GM18505 (cell line): ENCODE measurements at regions not wholly inside any gene's neighbourhood (a gene's known extent, or its start where the extent isn't known, plus 50 kb on each side); places are given as distances from the start of the nearest gene placed in this dataset.

Source experiments
- ATAC-seq: cut with Tn5 transposase; IDR thresholded peaks from one replicate; pipeline ENCODE4 v1.9.1; 2021; ENCODE audit not compliant: unreplicated experiment
- POLR2A ChIP-seq: IDR thresholded peaks from 4 replicates; pipeline ENCODE4 v1.6.1; 2011; ENCODE audit warnings: borderline replicate concordance; ENCODE audit not compliant: insufficient read depth, insufficient read length; ENCODE audit errors: extremely low read depth

DNA sequence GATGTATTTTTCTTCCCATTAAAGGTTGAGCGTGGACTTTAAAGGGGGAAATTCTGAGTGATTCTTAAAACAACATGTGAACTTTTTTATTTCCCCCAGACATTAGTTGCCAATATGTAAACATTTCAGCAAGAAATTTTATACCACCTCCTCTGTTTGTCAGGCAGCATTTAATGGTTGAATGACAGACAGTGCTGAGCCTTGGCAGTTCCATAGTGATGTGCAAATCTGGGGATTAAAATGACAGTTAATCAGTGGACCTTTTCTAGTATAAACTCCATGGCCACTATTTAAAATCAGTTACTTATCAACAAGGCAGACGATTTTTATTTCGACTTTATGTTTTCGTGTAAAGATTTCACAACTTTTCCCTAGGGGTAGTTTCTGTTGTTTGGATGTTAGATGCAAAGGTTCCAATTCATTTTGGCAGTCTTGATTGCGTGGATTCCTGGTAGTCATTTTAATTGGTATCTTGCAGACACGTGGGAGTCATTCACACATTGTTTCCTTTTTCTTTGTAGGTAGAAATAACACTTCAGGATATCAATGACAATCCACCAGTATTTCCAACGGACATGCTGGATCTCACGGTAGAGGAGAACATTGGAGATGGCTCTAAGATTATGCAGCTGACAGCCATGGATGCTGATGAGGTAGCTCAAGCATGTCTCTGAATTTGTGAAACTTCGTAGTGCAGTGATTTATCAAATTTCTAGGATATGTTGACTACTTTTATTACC, 83.7 kb downstream of the FAT4 start:
- TF ChIP-seq POLR2A: no peak
- no peak for ATAC-seq

DNA sequence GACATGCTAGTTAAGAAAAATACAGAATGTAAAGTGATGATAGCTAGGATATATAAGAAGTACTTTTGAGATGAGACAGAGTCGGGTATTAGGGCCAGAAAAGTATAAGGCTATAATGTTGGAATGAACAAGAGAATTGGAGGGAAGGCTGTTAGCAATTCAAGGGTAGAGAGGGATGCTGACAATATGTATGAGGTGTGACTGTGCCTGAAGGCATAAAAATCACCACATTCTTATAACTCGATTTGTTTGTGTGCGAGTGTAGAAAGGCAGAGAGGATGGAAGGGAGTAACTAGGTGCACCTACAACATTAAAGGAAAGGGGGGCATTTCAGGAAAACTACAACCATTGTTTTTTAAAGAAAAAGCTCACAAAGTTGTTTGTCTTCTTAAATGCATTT, 86.0 kb downstream of the FAT4 start:
- no peak for ATAC-seq

DNA sequence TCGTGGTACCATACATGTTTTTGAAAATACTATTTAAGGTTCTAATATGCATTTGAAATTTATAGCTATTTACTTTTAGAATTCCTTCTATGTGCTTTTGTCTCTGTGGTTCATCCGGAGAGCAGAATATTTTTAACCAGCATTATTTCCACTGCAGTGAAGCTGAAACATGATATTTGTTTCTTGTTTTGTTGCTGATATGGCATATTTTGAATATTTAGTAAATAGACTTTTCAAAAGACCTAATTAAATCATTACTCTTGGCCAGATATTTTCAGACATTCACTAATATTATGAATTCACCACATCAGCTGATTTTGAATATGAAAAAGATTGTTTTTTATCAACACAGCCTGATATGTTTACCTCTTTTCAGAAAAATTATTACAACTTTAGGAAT, 87.0 kb downstream of the FAT4 start:
- ATAC-seq: no peak
- TF ChIP-seq POLR2A: no peak

More for the DNA sequence above, 86.0 kb downstream of the FAT4 start:
- no peak for TF ChIP-seq POLR2A

DNA sequence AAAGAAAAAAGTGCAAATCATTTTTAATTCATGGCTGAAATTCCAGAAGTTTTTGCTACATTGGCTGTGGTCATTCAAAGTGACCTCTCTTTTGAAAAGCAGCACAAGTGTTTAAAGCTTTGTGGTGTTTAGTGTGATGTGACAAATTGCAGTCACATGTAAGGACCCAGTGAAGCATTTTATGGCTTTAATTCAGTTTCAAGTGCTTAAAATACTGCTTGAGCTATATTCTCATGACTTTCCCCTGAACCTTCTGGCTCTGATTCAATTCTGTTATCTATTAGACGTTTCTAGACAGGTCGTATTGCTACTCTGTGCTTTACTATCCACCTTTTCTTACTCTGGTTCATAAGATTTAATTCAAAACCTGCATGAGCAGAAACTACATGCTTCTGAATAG, 105.8 kb downstream of the FAT4 start:
- no peak for ATAC-seq
- TF ChIP-seq POLR2A: no peak

DNA sequence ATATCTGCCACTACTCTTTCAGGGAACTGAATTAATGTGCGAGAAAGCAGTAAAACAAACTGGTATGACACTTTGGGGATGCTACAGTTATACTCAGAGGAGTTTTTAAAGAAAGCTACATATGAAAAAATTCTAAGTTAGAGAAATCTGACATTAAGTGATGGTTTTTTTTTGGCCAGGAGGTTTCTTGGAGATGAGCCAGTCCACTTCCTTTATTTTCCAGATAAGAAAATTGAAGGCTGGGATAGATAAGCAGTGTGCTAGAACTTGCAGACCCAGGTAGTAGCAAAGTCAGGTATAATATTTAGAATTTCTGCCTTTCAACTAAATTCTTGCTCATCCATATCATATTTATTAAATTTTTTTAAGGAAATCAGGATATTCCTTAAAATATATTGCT, 106.8 kb downstream of the FAT4 start:
- ATAC-seq: no peak
- TF ChIP-seq POLR2A: no peak

DNA sequence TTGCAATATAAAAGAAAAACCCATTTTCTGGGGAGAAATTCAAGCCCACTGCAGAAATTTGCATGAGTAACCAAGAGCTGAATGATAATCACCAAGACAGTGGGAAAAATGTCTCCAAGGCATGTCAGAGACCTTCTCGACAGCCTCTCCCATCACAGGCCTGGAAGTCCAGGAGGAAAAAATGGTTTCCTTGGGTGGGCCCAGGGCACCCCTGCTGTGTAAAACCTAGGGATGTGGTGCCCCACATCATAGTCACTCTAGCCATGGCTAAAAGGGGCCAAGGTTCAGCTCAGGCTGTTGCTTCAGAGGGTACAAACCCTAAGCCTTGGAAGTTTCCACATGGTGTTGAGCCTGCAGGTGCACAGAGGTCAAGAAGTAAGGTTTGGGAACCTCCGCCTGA, 108.4 kb downstream of the FAT4 start:
- TF ChIP-seq POLR2A: no peak

DNA sequence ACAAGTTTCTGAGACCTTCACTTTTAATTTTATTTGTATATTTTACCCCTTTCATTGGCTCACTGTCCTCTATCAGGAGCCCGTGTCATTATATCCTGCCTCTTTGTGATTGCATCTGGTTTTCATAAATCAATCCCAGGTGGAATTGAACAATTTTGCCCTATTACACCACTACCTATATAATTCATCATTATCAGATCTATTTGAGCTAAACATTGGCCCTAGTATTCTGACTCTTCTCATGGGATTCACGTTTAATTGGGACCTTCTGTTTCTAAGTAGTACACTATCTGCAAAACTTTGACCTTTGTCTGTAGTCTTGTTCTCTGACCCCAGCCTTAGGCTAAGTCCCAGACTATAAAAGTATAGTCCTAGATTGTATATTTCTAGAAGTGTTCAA, 114.1 kb downstream of the FAT4 start:
- ATAC-seq: no peak
- TF ChIP-seq POLR2A: no peak

More for the DNA sequence above, 108.4 kb downstream of the FAT4 start:
- ATAC-seq: no peak

DNA sequence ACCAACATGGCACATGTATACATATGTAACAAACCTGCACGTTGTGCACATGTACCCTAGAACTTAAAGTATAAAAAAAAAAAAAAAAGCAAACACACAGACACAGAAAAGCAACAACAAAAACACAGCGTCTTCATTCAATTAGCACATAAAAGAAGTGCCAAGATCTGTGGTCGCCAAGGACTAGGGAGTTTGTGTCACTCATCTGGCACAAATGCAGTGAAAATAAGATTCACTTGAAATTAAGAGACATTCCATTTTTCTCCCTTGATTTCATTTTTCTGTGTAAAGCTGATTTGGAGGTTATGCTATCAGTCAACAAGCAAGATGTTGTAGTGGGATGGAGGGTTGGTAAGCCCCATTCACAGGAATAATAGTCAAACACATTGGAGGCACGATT, 115.3 kb downstream of the FAT4 start:
- no peak for TF ChIP-seq POLR2A
- no peak for ATAC-seq

DNA sequence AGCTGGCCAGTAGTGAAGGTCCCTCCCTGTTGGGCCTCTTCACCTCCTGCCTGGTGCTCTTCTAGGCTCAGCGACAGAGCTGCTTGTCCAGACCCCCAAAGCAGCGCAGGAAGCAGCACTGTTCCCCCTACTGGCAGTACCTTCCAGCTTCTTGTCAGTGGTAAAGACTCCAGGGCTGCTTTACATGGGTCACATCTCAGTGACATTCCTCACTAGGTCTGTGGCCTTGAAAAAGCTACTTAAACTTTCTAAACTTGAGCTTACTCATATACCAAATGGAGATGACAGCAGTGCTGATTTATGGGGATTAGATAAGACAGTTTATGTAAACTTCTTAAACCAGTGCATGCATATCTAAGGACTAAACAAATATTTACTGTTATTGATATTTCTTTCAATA, 117.3 kb downstream of the FAT4 start:
- TF ChIP-seq POLR2A: no peak
- no peak for ATAC-seq

DNA sequence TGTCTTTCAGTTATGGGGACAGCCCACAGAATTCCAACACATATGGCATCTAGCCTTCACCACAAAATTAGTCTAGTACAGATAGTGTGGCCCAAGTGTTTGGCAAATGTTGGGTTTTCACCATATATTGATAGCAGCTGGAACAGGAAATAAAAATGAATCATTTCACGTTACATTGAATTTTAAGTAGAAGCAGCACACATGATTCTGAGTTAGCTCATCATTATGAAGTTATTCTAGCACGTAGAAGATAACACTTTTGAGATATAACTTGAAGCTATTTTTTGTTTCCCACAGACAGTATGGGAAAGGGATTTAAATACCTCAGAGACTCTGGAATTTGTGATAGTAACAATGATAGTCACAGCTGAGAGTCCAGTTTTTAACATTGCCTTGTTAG, 118.7 kb downstream of the FAT4 start:
- TF ChIP-seq POLR2A: no peak
- ATAC-seq: no peak

DNA sequence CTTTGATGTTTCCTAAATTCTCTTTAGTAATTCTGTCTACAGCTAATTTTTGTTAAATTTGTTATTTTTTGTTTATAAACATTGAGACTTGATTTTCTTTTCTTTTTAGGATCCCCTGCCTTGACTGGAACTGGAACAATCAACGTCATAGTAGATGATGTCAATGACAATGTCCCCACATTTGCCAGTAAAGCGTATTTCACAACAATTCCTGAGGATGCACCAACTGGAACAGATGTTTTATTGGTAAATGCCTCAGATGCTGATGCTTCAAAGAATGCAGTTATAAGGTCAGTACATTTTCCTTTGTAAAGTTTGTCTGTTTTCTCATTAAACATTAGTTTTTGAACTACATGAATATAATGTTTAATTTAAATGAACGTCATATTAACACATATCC, 119.4 kb downstream of the FAT4 start:
- no peak for ATAC-seq
- no peak for TF ChIP-seq POLR2A

DNA sequence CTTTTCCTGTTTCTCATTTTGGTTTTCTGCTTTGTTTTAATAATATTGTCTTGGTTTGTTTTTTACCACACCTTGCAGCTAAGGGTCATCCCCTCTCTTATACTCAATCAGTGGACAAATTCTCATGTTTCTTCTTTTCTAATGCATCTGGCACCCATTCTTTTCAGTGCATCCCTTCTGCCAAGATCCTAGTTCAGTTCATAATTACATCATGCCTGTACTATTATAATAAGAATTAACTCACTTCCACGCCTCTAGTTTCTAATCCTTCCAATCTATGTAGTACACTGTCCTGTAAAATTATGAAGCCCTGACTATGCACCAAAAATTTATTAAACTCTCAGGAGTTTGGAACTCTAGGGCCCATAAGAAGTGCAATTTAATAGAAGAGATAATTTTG, 126.1 kb downstream of the FAT4 start:
- no peak for ATAC-seq
- no peak for TF ChIP-seq POLR2A

DNA sequence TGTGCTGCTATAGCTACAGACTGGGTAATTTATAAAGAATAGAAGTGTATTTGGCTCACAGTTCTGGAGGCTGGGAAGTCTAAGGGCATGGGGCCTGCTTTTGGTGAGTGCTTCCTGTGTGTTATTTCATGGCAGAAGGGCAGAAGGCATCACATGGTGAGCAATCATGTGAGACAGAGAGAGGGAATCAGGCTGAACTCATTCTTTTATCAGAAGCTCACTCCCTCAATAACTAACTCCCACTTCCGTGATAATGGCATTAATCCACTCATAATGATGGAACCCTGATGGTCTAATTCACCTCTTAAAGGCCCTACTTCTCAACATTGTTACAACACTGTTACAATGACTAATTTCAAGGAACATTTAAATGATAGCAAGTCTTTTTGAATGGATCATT, 129.4 kb downstream of the FAT4 start:
- TF ChIP-seq POLR2A: no peak
- ATAC-seq: no peak

DNA sequence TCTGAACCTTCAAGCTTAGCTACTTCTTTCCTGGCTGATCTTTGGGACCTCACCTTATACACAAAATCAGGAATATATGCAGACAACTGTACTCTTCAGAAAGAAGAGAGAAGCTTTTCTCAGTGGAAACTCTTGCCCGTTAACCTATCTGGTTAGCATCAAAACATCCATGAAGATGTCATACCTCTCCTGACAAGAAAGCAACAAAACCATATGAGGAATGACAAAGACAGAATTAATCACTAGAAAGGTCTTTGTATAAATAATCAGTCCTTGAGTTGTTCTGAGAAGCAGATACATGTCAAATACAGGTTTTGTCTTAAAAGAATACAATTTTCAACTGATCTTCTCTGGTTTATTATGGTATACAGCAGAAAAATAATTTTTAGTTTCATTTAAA, 130.8 kb downstream of the FAT4 start:
- no peak for TF ChIP-seq POLR2A
- no peak for ATAC-seq
